DND-41 (cell line): ENCODE measurements at regions not wholly inside any gene's neighbourhood (a gene's known extent, or its start where the extent isn't known, plus 50 kb on each side); places are given as distances from the start of the nearest gene placed in this dataset.

Experiments
- CTCF ChIP-seq: IDR thresholded peaks from 2 replicates; pipeline ENCODE4 v1.5.1; 2012; ENCODE audit warnings: borderline replicate concordance, low read length, moderate library complexity, mild to moderate bottlenecking; ENCODE audit not compliant: poor library complexity, severe bottlenecking; ENCODE audit errors: extremely low read depth
- EZH2 ChIP-seq: IDR thresholded peaks from 3 replicates; pipeline ENCODE4 v1.6.1; 2012; ENCODE audit warnings: borderline replicate concordance, low read depth, mild to moderate bottlenecking, moderate library complexity, low read length, inconsistent platforms; ENCODE audit not compliant: severe bottlenecking

- TF ChIP-seq CTCF (no peak), EZH2 (no peak)
Observed at GRCh38 chr14:22122829-22123560, 449.4 kb upstream of the OR4E1 start.
